ENCODE measurements at regions not wholly inside any gene's neighbourhood (a gene's known extent, or its start where the extent isn't known, plus 50 kb on each side); places are given as distances from the start of the nearest gene placed in this dataset.
"Not testable (repeated sequence)": the region's sequence is repeated elsewhere in the genome, so short reads cannot be mapped to it uniquely, and the experiment has no call there.

DNA sequence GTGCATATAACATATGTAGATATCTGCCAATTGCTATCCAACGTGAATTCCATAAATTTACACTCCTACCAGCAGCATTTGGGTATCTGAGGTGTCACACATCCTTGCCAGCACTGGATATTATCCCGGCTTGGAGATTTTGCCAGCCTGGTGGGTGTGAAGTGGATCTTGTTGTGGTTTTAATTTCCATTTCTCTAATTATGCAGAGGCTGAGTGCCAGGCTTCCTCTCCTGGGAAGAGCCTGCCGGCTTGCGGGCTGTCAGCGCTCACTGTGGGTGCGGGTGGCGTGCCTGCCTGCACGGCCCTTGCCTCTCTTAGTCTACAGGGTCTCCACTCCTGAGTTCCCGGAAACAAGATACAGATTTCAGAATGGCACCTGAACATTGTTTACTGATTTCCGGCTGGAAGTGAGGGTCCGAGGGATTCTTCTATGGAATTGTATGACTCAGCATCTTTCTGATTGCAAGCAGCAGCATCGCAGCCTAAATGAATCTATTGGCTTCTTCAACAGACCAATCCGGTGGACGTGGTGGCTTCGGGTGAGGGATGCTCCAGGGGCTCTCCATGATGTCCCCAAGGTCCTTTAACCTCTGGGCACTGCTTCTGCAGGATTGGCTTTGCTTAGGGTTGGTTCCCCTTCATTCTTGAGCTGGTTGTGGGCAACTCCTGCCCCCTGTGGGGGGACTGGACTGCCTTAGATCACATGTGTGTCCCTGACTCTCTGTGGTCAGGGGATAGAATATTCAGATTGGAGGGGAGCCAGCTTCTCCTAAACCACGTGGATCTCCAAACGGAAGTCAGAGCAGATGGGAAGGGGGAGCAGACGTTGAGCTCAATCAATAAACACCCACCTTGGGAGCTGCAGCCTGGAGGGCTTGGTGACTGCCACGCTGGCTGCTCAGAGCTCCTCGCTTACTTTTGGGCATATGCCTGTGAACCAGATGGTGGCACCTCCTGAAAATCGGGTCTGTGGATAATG is 58.0 kb upstream of the LRPAP1 start:
- not testable (repeated sequence) for DNase-seq (ENCODE audit: low read depth in 2 of 2)

DNA sequence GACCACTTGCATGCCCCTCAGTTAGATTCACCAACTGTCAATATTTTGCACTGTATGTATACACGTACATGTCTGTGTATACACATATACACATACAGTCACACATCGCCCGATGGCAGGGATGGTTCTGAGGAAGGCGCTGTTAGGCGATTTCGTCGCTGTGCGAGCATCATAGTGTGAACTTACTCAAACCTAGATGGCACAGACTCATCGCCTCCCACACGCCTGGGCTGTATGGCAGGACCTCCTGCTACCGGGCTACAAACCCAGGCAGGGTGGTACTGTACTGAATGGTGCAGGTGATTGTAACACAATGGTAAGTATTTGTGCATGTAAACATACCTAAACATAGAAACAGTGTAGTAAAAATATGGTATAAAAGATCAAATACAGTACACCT is 57.2 kb upstream of the LRPAP1 start:
- DNase-seq (ENCODE audit: low read depth in 2 of 2) = not testable (repeated sequence)

DNA sequence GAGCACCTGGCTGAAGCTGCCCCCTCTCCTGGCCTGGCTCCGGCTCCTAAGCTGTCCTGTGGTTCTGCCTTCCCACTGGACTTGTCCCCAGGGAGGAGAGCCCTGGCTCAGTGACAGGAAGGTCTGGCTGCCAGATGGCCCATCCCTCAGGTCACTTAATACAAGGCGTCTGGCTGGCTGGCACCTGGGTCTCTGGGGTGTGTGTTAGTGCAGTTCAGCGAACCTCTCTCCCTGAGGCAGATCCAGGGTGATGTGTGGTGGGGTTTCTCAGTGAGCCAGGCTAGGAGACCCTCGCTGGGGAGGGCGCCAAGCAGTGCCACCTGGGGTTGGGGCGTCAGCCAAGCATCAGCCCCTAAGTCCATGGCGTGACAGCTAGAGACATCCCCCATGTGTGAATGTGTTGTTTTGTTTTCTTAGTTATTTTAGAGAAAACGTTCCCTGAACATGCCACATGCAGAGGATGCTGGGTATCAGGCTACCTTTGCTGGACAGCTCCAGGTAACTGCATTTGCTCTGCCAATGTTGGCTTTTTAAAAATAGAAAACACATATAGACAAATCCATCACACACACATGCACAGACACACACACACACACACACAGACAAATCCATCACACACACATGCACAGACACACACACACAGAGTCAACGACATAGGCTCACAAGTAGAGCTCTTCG is 56.4 kb upstream of the LRPAP1 start:
- not testable (repeated sequence) for DNase-seq (ENCODE audit: low read depth in 2 of 2)

DNA sequence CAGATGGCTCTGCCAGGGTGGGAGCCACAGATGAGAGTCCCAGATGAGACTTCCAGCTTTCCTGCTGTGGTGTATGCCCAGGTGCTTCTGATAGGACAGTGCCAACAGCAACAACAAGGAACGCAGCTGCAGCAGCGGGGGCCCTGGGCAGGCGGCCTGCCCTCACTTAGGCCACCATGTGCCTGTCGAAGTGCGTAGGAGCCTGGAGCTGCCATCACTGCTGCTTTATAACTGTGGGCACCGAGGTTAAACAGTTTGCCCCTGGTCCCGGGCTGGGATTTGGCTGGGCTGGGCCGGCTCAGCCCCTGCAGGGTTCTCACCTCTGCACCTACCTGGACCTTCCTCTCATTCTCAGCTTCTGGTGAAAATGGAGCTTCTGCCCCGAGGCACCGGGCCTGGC is 54.4 kb upstream of the LRPAP1 start:
- not testable (repeated sequence) for DNase-seq (ENCODE audit: low read depth in 2 of 2)

DNA sequence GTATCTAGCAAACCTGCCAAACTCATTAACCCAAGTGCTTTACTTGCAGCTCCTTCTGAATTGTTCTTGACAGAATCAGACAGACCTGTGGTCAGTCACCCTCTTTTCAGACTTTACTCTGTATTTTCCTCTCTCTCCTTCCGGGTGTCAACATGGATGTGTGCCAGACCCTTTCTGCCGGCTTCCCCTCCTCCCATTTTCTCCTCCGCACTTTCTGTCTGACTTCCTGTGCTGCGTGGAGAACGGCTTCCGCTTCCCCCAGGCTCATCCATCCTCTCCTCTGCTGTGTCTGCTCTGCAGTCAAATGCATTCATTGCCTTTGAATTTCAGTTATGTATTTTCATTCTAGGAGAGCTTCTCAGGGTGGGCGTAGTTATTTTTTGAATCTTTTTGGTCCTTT is 53.3 kb upstream of the LRPAP1 start:
- not testable (repeated sequence) for DNase-seq (ENCODE audit: low read depth in 2 of 2)

DNA sequence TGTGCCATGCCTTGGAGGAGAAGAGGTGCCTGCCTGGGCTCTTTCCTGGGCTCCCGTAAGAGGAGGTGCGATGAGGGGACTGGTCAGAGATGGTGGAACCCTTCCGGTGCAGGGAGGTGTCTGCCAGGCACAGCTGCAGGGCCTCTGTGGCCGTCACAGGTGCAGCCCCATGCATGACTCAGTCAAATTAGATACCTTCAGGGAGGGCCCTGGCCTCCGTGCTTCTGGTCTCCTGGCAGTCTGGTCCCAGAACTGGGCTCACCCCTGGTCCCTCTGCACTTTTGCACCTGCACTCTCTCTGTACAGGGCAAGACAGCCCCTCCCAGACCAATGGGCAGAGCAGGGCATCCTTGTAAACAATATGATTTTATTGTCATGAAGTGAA is 49.9 kb upstream of the LRPAP1 start:
- no peak for DNase-seq (ENCODE audit: low read depth in 2 of 2)
